ENCODE measurements at regions not wholly inside any gene's neighbourhood (a gene's known extent, or its start where the extent isn't known, plus 50 kb on each side); places are given as distances from the start of the nearest gene placed in this dataset.
"Not testable (repeated sequence)": the region's sequence is repeated elsewhere in the genome, so short reads cannot be mapped to it uniquely, and the experiment has no call there.

- Histone ChIP-seq H3K27me3 (ENCODE audit: control insufficient read depth, insufficient read depth, low read length) (no peaks in the 10 kb centered on the region), H3K4me3 (ENCODE audit: low read length in 3 of 3) (no peak overlapping the region), H3K9me3 (ENCODE audit: control insufficient read depth in 2 of 3, insufficient read depth in 1 of 3, low read length in 3 of 3) (no peaks in the 10 kb centered on the region), H3K36me3 (ENCODE audit: control insufficient read depth in 2 of 3, insufficient read depth in 3 of 3, low read length in 3 of 3) (no peaks in the 10 kb centered on the region), H3K27ac (ENCODE audit: low read depth in 2 of 2, low read length in 2 of 2) (no peak overlapping the region), H3K4me1 (ENCODE audit: control insufficient read depth in 2 of 3, insufficient read depth in 2 of 3, low read depth in 1 of 3, low read length in 3 of 3) (no peaks in the 10 kb centered on the region), H3K9ac (ENCODE audit: low read length in 3 of 3) (no peak overlapping the region)
- no peak for TF ChIP-seq CTCF (IDR thresholded peaks at IDR 0.05; ENCODE audit: borderline replicate concordance, extremely low read depth, insufficient read depth)
- no peak for DNase-seq
- intact Hi-C loops (cut with DNase I): no loop called here
- FAIRE-seq: no peak
Measured at GRCh38 chr3:51610708-51611107, 60.3 kb upstream of the TEX264 start.

- Histone ChIP-seq H3K9ac (ENCODE audit: low read length in 3 of 3) (no peak overlapping the region), H3K9me3 (ENCODE audit: control insufficient read depth in 2 of 3, insufficient read depth in 1 of 3, low read length in 3 of 3) (no peaks in the 10 kb centered on the region), H3K27me3 (ENCODE audit: control insufficient read depth, insufficient read depth, low read length) (no peaks in the 10 kb centered on the region), H3K4me1 (ENCODE audit: control insufficient read depth in 2 of 3, insufficient read depth in 2 of 3, low read depth in 1 of 3, low read length in 3 of 3) (peaks cover 0 to 14% (median 10%) of the 10 kb centered on the region in 3 donors), H3K27ac (ENCODE audit: low read depth in 2 of 2, low read length in 2 of 2) (no peak overlapping the region), H3K4me3 (ENCODE audit: low read length in 3 of 3) (no peak overlapping the region), H3K36me3 (ENCODE audit: control insufficient read depth in 2 of 3, insufficient read depth in 3 of 3, low read length in 3 of 3) (no peaks in the 10 kb centered on the region)
- intact Hi-C loops (cut with DNase I): no loop called here
- no peak for TF ChIP-seq CTCF (IDR thresholded peaks at IDR 0.05; ENCODE audit: borderline replicate concordance, extremely low read depth, insufficient read depth)
- DNase-seq: no peak
- FAIRE-seq: no peak
Measured at GRCh38 chr3:51617597-51617996, 53.5 kb upstream of the TEX264 start.

- H3K36me3 ChIP-seq (ENCODE audit: control insufficient read depth in 2 of 3, insufficient read depth in 3 of 3, low read length in 3 of 3); intact Hi-C loops (cut with DNase I); DNase-seq; H3K27ac ChIP-seq (ENCODE audit: low read depth in 2 of 2, low read length in 2 of 2); H3K4me3 ChIP-seq (ENCODE audit: low read length in 3 of 3); H3K27me3 ChIP-seq (ENCODE audit: control insufficient read depth, insufficient read depth, low read length); H3K9me3 ChIP-seq (ENCODE audit: control insufficient read depth in 2 of 3, insufficient read depth in 1 of 3, low read length in 3 of 3); FAIRE-seq; H3K9ac ChIP-seq (ENCODE audit: low read length in 3 of 3): not testable (repeated sequence)
- peaks cover 0 to 14% (median 10%) of the 10 kb centered on the region in 3 donors for H3K4me1 ChIP-seq (ENCODE audit: control insufficient read depth in 2 of 3, insufficient read depth in 2 of 3, low read depth in 1 of 3, low read length in 3 of 3)
Measured at GRCh38 chr3:51618038-51618437, 53.0 kb upstream of the TEX264 start.

GRCh38 chr3:51618496-51618895 is 52.6 kb upstream of the TEX264 start:
- Histone ChIP-seq H3K27ac (ENCODE audit: low read depth in 2 of 2, low read length in 2 of 2) (no peak overlapping the region), H3K4me1 (ENCODE audit: control insufficient read depth in 2 of 3, insufficient read depth in 2 of 3, low read depth in 1 of 3, low read length in 3 of 3) (peaks cover 0 to 14% (median 10%) of the 10 kb centered on the region in 3 donors), H3K9ac (ENCODE audit: low read length in 3 of 3) (no peak overlapping the region), H3K4me3 (ENCODE audit: low read length in 3 of 3) (no peak overlapping the region), H3K9me3 (ENCODE audit: control insufficient read depth in 2 of 3, insufficient read depth in 1 of 3, low read length in 3 of 3) (no peaks in the 10 kb centered on the region), H3K27me3 (ENCODE audit: control insufficient read depth, insufficient read depth, low read length) (no peaks in the 10 kb centered on the region), H3K36me3 (ENCODE audit: control insufficient read depth in 2 of 3, insufficient read depth in 3 of 3, low read length in 3 of 3) (no peaks in the 10 kb centered on the region)
- FAIRE-seq (no peak), DNase-seq (no peak)
- intact Hi-C loops (cut with DNase I): no loop called here
- TF ChIP-seq CTCF (IDR thresholded peaks at IDR 0.05; ENCODE audit: borderline replicate concordance, extremely low read depth, insufficient read depth): no peak

Measured in kidney (tissue), 13 donors.